ENCODE measurements at regions not wholly inside any gene's neighbourhood (a gene's known extent, or its start where the extent isn't known, plus 50 kb on each side); places are given as distances from the start of the nearest gene placed in this dataset.
A peak's percentile ranks its signal among the peaks of the same experiment; 100 is the strongest.

- TF ChIP-seq HOMEZ (CRISPR knock-in tag; IDR thresholded peaks at IDR 0.05) (no peak), ZC3H4 (CRISPR knock-in tag; IDR thresholded peaks at IDR 0.05; ENCODE audit: borderline replicate concordance) (no peak), KHSRP (IDR thresholded peaks at IDR 0.05) (no peak), HNRNPH1 (optimal IDR thresholded peaks at IDR 0.05; ENCODE audit: low read depth, low read length) (no peak)
Measured at GRCh38 chr5:3309538-3309937, 286.1 kb upstream of the IRX1 start (continued).

- POLR2A ChIA-PET: interaction anchor here (0.6 kb wide), 1 partner anchor 97 kb away, joined by 3 read pairs; no protein-coding TSS in a partner anchor
- no peak for ATAC-seq
- no TSS peak for BruUV-seq (replicated peaks)
Measured at GRCh38 chr5:3307982-3308621, 287.5 kb upstream of the IRX1 start.

More at GRCh38 chr5:3307982-3308621, 287.5 kb upstream of the IRX1 start:
- CTCF ChIA-PET (ENCODE audit: low intra/inter-chr PET ratio): no interaction called here
- no peaks in the 10 kb centered on the region for H3K36me3 ChIP-seq (ENCODE audit: control insufficient read depth, insufficient read depth, low read length)
- no peak overlapping the region for H3K4me2 ChIP-seq (ENCODE audit: insufficient read depth, low read length)
- no peaks in the 10 kb centered on the region for H3K79me2 ChIP-seq (ENCODE audit: control insufficient read depth, insufficient read depth, low read length)
- H3K9ac ChIP-seq (ENCODE audit: insufficient read depth in 1 of 2, low read depth in 2 of 2, low read length in 2 of 2): no peak overlapping the region
- FAIRE-seq (no peak), DNase-seq (ENCODE audit: extremely low read depth in 1 of 4, low spot score in 3 of 4) (no peak)
- in situ Hi-C loops (cut with MboI): no loop called here
- no peaks in the 10 kb centered on the region for H3K9me1 ChIP-seq (ENCODE audit: control insufficient read depth, insufficient read depth, low read length)
- TF ChIP-seq CEBPG (CRISPR knock-in tag; IDR thresholded peaks at IDR 0.05) (no peak), CEBPG (tag; conservative IDR thresholded peaks at IDR 0.05 in 1 of 2, IDR thresholded peaks at IDR 0.05 in 1 of 2) (no peak), PYGO2 (tag; IDR thresholded peaks at IDR 0.05) (no peak), RBM25 (IDR thresholded peaks at IDR 0.05; ENCODE audit: low read depth, low read length, severe bottlenecking) (peak; percentile 39), FIP1L1 (IDR thresholded peaks at IDR 0.05; ENCODE audit: low read depth, low read length, poor library complexity, severe bottlenecking) (no peak), HBP1 (CRISPR knock-in tag; IDR thresholded peaks at IDR 0.05) (no peak), ZNF134 (CRISPR knock-in tag; conservative IDR thresholded peaks at IDR 0.05) (peak; percentile 99), MXI1 (IDR thresholded peaks at IDR 0.05; ENCODE audit: low read depth, low read length) (no peak), ID3 (CRISPR knock-in tag; IDR thresholded peaks at IDR 0.05) (no peak), ID3 (tag; IDR thresholded peaks at IDR 0.05) (no peak), TSC22D4 (tag; IDR thresholded peaks at IDR 0.05) (no peak)
- under 1% methylated on average over 9 of the region's 9 CpGs for WGBS (ENCODE audit: insufficient coverage, low coverage, missing lambda C conversion rate)
- H3K9me3 ChIP-seq (replicated peaks; ENCODE audit: control insufficient read depth, insufficient read depth, low read depth, low read length): no peaks in the 10 kb centered on the region
- H3K4me1 ChIP-seq (replicated peaks in 1 of 2; ENCODE audit: control insufficient read depth in 2 of 2, insufficient read depth in 2 of 2, low read length in 2 of 2): peaks cover 0 to 4% of the 10 kb centered on the region in 2 experiments; a peak in 1 of 5 replicates
- no peak overlapping the region for H3K27ac ChIP-seq (ENCODE audit: extremely low read depth, low read depth, low read length)
- peaks cover 3 to 25% of the 10 kb centered on the region in 2 experiments; a peak in 3 of 5 replicates for H3K27me3 ChIP-seq (ENCODE audit: control insufficient read depth in 2 of 2, insufficient read depth in 2 of 2, low read length in 2 of 2)
- 0 out of 2 replicates have a peak, but pooled peaks cover 3% of the 10 kb centered on the region for H4K20me1 ChIP-seq (replicated peaks; ENCODE audit: control insufficient read depth, insufficient read depth, low read length)
- no peak overlapping the region for H2AFZ ChIP-seq (ENCODE audit: low read depth, low read length)
- H3K4me3 ChIP-seq: no peak overlapping the region
- intact Hi-C loops (cut with micrococcal nuclease): no loop called here
